H1 (cell line): ENCODE measurements at regions not wholly inside any gene's neighbourhood (a gene's known extent, or its start where the extent isn't known, plus 50 kb on each side); places are given as distances from the start of the nearest gene placed in this dataset.

Experiments
- CBX8 ChIP-seq: fragments of 300-800, 300-1000 bp; sonication (generic); IDR thresholded peaks from 2 replicates; pipeline ENCODE4 v1.7.1; 2016; ENCODE audit warnings: low read depth, low read length, borderline replicate concordance
- CHD7 ChIP-seq: fragments of 300-600 bp; sonication (generic); IDR thresholded peaks from 2 replicates; pipeline ENCODE4 v1.7.1; 2012; ENCODE audit warnings: low read length, moderate library complexity, mild to moderate bottlenecking, inconsistent platforms; ENCODE audit not compliant: insufficient replicate concordance
- CTCF ChIP-seq, 3 experiments: IDR thresholded peaks; 1 replicate in 2 of 3; 2 replicates in 1 of 3; pipeline versions ENCODE4 v1.5.1 to v1.6.1; 2011; ENCODE audit warnings: low read length in 3 of 3, mild to moderate bottlenecking in 3 of 3, inconsistent platforms in 2 of 3, low read depth in 1 of 3, moderate library complexity in 1 of 3; ENCODE audit not compliant: insufficient read depth in 1 of 3; ENCODE audit errors: control extremely low read depth in 1 of 3
- FOSL1 ChIP-seq: IDR thresholded peaks from 2 replicates; pipeline ENCODE4 v1.6.1; 2011; ENCODE audit warnings: mild to moderate bottlenecking, low read depth, low read length, moderate library complexity; ENCODE audit not compliant: insufficient read depth
- GABPA ChIP-seq: IDR thresholded peaks from 2 replicates; pipeline ENCODE4 v1.6.1; 2011; ENCODE audit warnings: mild to moderate bottlenecking, low read length, moderate library complexity, borderline replicate concordance; ENCODE audit not compliant: insufficient read depth
- KDM5A ChIP-seq: fragments of 200-600 bp; IDR thresholded peaks from 2 replicates; pipeline ENCODE4 v1.7.1; 2012; ENCODE audit warnings: mild to moderate bottlenecking, low read length, inconsistent platforms, mixed read lengths
- MAFK ChIP-seq: IDR thresholded peaks from 2 replicates; pipeline ENCODE4 v1.6.1; 2012; ENCODE audit warnings: low read depth, mild to moderate bottlenecking, improper control_type of control experiment, low read length
- SRF ChIP-seq: IDR thresholded peaks from 2 replicates; pipeline ENCODE4 v1.6.1; 2011; ENCODE audit warnings: mild to moderate bottlenecking, low read depth, low read length, moderate library complexity
- TAF7 ChIP-seq: optimal IDR thresholded peaks from 2 replicates; pipeline ENCODE3; 2011; ENCODE audit warnings: low read depth, mild to moderate bottlenecking, inconsistent platforms, low read length, moderate library complexity, borderline replicate concordance
- YY1 ChIP-seq: IDR thresholded peaks from 2 replicates; pipeline ENCODE4 v1.6.1; 2011; ENCODE audit warnings: low read depth, mild to moderate bottlenecking, low read length

GRCh38 chr15:91688811-91689210 lies 164.7 kb upstream of the SLCO3A1 start (continued):
- TF ChIP-seq CHD7, result no peak
- no peak for TF ChIP-seq YY1
- TF ChIP-seq CBX8, result no peak
- no peak for TF ChIP-seq SRF
- no peak for TF ChIP-seq CTCF (IDR thresholded peaks at IDR 0.05; ENCODE audit: control extremely low read depth in 1 of 3, insufficient read depth in 1 of 3, low read depth in 1 of 3, low read length in 3 of 3)
- no peak for TF ChIP-seq GABPA
- no peak for TF ChIP-seq FOSL1
- no peak for TF ChIP-seq TAF7
- TF ChIP-seq MAFK, result no peak
- TF ChIP-seq KDM5A, result no peak
